Ammon's horn (tissue), 1 donor: ENCODE measurements at regions not wholly inside any gene's neighbourhood (a gene's known extent, or its start where the extent isn't known, plus 50 kb on each side); places are given as distances from the start of the nearest gene placed in this dataset.

Source experiments
- DNase-seq: peaks from one replicate; pipeline ENCODE4 v3.0.0-alpha.2; 2016; ENCODE audit warnings: low spot score

- DNase-seq: no peak
Measured at GRCh38 chr5:56346741-56347535, 113.8 kb upstream of the ANKRD55 start.

DNA sequence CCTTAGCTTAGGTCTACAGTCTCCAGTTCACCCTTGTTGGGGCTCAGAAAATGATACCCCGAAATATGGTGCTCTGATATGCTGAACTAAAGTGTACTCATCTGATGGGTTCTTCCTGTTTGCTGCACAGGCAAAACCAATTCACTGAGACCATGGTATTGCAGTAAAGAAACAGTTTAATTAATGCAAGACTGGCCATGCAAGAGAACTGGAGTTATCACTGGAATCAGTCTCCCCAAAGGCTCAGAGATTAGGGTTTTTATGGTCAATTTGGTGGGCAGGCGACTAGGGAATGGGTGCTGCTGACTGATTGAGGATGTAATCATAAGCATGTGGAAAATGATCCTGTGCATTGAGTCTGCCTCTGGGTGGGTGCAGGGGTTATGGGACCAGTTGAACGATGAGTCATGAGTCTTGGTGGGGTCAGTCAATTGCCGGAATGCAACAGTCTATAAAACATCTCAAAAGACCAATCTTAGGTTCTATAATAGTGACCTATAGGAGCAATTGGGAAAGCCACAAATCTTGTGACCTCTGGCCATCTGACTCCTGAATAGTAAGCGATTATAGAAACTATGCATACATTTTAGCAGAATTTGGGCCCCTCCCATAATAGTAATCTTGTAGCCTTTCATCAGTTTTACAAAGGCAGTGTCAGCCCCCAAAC, 113.0 kb upstream of the ANKRD55 start:
- no peak for DNase-seq

DNA sequence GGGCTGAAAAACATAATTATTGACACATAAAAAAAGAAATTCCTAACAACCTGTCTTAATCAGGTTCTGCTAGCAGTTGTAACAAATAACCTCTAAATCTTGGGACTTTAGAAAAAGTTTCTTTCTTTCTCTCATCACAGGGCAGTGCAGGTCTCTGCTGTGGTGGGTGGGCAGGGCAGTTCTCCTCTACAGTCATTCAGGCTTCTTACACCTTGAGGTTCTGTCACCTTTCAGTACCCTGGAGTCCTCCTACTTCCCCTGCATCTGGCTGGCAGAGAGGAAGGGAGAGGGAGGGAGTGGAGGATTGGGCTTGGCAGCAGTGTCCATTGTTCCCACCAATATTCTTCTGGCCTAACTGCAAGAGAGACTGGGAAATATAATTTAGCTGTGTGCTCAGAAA, 112.2 kb upstream of the ANKRD55 start:
- DNase-seq: no peak

DNA sequence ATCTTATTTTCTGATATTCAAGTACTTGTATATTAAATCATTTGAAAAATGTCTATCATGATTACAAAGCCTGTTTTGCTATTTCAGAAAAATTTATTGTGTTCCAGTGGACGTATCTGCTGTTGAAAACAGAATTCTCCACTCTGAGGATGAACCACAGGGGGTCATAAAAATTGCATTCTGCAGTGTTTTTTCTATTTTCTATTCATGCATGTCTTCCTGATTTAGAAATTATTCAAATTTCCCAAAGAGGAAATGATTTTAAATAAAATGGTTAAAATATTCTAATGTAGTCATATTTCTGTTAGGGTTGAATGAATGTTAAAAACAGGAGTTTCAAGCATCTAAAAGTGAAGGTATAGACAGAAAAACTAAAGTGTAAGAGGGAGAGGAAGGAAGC, 111.5 kb upstream of the ANKRD55 start:
- no peak for DNase-seq

DNA sequence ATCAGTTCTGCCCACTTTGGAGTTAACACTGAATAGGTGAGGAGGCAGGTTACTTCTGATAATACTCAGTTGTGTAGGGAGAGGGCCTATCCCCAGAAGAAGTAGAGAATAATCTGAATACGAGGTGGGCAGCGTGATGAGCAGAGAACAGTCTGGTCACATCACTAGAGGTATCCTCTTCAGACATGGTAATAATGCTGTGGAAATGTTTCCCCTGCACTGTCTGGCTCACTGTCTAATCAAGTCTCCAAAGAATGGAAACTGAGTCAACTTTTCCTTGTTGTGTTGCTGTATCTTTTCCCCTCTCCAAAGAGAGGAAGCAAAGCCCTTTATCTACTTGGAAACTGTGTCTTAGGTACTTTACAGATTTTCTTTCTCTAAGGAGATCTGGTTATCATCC, 110.9 kb upstream of the ANKRD55 start:
- no peak for DNase-seq

GRCh38 chr5:56342616-56343015, 109.5 kb upstream of the ANKRD55 start:
- no peak for DNase-seq

- DNase-seq: no peak
Measured at GRCh38 chr5:56340196-56340980, 107.3 kb upstream of the ANKRD55 start.

GRCh38 chr5:56339732-56340131, 106.6 kb upstream of the ANKRD55 start:
- DNase-seq: no peak

DNA sequence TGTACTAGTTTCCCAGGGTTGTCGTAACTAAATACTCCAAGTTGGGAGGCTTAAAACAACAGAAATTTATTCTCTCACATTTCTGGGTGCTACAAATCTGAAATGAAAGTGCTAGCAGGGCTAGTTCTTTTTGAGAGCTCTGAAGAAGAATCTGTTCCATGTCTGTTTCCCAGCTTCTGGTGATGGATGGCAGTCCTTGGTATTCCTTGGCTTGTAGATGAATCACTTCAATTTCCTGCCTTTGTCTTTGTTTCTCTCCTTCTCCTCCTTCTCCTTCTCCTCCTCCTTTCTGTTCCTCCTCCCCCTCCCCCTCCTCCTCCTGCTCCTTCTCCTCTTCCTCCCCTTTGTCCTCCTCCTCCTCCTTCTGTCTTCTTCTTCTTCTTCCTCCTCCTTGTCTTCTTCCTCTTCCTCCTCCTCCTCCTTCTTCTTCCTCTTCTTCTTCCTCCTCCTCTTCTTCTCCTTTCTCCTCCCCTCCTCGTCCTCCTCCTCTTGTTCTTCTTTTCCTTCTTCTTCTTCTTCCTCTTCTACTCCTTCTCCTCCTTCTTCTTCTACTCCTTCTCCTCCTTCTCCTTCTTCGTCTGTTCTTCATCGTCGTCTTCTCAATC, 104.7 kb upstream of the ANKRD55 start:
- no peak for DNase-seq

DNA sequence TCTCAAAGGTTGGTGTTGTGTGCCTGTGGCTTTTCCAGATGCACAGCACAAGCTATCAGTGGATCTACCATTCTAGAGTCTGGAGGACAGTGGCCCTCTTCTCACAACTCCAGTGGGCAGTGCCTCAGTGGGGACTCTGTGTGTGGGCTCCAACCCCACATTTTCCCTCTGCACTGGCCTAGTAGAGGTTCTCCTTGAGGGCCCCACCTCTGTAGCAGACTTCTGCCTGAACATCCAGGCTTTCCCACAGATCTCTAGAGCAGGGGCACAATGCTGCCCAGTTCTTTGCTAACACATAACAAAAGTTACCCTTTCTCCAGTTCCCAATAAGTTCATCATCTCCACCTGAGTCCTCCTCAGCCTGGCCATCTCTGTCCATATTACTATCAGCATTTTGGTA, 102.1 kb upstream of the ANKRD55 start:
- DNase-seq: no peak

GRCh38 chr5:56330806-56331205, 97.7 kb upstream of the ANKRD55 start:
- no peak for DNase-seq

DNA sequence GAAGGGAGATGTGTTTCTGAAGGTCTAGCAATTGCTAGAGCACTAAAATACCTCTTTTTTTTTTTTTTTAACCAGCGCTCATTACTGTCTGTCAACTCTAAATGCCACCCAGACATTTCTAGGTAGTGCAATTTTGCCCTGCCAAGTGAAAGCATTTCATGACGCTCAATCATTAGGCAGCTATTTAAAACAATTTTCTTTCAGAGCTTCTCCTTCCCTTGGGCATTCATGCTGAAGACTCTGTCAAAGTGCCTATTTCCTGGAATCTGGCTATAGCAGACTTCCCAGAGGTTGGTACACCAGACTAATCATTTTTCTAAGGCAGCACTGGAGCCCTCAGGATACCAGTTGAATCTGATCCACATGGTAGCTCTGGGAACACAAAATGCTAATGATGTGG, 97.0 kb upstream of the ANKRD55 start:
- peak; percentile 14 for DNase-seq

DNA sequence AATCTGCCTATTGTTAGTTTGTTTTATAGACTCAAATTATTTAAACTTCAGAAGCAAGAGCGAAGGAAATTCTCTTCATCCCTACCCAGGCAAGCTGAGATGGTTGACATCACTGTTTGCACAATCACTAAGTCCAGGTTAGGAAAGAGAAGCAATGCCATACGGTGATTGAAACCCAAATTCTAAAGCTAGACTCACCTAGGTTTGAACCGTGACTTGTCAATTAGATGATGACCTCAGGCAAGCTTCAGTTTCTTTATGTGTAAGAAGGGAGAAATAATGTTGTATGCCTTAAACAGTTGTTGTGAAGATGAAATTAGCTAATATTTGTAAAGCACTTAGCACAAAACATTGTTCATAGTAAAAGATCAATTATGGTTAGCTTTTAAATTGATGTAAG, 96.5 kb upstream of the ANKRD55 start:
- DNase-seq: no peak

DNA sequence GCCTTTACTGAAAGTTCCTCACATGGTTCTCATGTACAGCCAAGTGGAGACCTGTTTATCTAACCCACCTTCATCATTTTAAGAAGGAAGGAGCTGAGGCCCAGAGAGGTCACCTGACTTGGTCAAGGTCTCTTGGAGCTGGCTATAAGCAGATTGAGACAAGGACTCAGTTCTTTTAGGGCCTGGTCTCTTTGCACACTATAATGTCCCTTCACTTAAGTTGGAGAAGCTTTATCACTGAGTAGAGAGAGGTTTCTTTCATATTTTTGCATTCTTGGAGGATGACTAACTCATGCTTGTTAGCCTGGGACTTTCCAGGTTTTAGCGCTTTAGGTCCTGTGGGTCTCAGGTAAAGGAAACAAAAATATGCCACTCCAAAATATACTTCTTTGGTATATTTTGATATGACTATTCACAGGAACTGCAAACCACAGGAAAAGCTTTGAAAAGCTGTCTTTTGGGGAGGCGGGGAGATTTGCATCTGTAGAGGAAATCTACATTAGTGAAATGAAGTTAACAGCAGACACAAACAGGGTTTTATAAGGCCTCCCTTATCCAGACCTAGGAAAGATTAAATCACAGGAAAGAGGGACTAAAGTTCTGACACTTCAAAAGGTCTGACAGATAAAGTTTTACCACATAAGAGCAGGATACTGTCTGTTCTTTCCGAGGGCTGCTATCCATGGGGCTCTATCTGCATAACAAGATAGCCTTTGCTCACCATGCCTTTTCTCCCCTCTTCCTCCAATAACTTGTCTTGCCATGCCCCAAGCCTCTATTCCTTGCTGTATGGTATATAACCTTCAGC, 95.8 kb upstream of the ANKRD55 start:
- DNase-seq: no peak

DNA sequence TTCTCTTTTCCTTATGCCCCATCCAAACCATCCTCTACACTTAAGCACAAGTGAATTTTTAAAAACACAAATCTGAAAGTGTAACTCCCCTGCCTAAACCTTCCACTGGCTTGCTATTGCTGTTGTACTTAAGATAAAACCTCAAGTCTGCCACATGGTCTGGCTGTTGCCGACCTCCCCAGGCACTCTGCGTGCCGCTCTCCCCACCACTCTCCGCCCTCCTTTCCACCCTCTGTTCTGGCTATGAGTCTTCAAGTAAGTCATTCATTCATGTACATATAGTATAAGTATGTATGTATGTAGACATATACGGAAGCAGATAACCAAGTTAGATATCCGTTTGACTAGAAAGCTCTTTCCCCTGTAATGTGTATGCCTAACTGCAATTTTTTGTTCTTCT, 94.7 kb upstream of the ANKRD55 start:
- no peak for DNase-seq

DNA sequence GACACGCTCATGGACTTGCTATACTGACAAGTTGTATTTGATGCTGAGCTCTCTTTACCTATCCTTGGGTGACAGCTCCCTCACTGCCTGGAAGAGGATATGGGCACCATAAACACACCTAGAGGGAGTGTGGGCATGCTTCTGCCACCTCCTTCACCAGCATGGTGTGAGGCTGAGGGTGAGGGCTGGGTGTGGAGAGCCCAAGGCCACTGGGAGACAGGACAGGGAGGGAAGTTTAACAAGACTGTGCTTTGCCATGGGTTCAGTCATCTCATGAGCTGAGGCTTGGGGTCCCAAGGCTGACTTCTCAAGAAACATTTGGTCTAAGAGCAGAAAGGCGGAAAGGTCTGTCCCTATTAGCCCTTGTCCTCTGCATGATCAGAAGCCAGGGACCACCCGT, 93.6 kb upstream of the ANKRD55 start:
- no peak for DNase-seq

- no peak for DNase-seq
Measured at GRCh38 chr5:56326116-56326515, 93.0 kb upstream of the ANKRD55 start.

- no peak for DNase-seq
Measured at GRCh38 chr5:56325039-56325438, 91.9 kb upstream of the ANKRD55 start.

GRCh38 chr5:56323505-56323904, 90.4 kb upstream of the ANKRD55 start:
- peak; percentile 4 for DNase-seq

GRCh38 chr5:56322592-56322991, 89.5 kb upstream of the ANKRD55 start:
- DNase-seq: no peak

DNA sequence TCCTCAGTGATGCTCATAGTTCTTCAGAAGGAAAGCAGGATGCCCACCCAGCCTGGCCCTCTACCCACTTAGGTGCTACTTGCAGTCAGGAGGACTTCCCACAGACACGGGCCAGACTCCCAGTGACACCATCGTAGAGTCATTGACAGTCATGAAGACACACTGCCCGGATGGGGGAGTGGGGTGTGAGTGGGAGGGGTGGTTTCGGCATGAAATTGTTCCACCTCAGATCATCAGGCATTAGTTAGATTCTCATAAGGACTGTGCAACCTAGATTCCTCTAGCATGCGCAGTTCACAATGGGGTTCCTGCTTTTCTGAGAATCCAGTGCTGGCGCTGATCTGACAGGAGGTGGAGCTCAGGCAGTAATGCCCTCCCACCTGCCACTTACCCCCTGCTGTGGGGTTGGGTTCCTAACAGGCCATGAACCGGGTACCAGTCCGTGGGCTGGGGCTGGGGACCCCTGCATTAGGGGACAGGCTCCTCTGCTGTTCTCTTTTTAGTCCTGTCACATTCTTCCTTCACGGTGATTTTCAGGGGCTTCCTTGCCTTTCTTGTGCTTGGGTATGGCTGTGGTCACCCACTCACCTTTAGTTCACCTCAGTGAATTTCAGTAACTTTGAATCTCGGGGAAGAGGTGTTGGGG, 88.2 kb upstream of the ANKRD55 start:
- DNase-seq: no peak
